ENCODE measurements at regions not wholly inside any gene's neighbourhood (a gene's known extent, or its start where the extent isn't known, plus 50 kb on each side); places are given as distances from the start of the nearest gene placed in this dataset.

DNA sequence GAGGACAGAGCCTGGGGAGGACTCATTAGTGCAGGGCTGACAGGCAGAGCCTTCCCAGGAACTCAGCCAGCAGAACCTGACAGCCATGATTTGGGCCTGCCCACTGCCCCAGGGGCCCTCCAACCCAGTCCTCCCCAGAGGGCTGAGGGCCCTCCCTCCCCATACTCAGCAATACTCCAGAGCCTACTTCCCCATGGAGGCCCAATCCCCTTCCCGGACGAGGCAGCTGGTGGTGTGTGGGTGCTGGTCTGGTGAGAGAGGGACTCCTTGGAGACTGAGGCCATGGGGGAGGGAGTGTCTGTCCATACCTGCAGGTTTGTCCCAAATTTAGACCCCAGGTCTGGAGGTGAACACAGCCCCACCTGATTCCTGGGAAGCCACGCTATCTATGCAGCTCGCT, 120.9 kb upstream of the MLN start:
- CTCF ChIA-PET: no interaction called here
- intact Hi-C loops (cut with micrococcal nuclease): no loop called here
- H3K4me1 Mint-ChIP-seq (ENCODE audit: low read depth): peaks cover 6% of the 10 kb centered on the region
- no peaks in the 10 kb centered on the region for H3K9me3 Mint-ChIP-seq
- DNase-seq (no peak), ATAC-seq (no peak)
- H3K36me3 Mint-ChIP-seq (ENCODE audit: low read depth): no peaks in the 10 kb centered on the region
- TF ChIP-seq, protein P1, sequence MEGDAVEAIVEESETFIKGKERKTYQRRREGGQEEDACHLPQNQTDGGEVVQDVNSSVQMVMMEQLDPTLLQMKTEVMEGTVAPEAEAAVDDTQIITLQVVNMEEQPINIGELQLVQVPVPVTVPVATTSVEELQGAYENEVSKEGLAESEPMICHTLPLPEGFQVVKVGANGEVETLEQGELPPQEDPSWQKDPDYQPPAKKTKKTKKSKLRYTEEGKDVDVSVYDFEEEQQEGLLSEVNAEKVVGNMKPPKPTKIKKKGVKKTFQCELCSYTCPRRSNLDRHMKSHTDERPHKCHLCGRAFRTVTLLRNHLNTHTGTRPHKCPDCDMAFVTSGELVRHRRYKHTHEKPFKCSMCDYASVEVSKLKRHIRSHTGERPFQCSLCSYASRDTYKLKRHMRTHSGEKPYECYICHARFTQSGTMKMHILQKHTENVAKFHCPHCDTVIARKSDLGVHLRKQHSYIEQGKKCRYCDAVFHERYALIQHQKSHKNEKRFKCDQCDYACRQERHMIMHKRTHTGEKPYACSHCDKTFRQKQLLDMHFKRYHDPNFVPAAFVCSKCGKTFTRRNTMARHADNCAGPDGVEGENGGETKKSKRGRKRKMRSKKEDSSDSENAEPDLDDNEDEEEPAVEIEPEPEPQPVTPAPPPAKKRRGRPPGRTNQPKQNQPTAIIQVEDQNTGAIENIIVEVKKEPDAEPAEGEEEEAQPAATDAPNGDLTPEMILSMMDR (IDR thresholded peaks at IDR 0.05): no peak
- no peak overlapping the region for H3K4me3 Mint-ChIP-seq
- H3K27ac Mint-ChIP-seq: no peak overlapping the region
- no peaks in the 10 kb centered on the region for H3K27me3 Mint-ChIP-seq
- POLR2A ChIA-PET: interaction anchor here (0.7 kb wide), 1 partner anchor 35 kb away, joined by 3 read pairs; no protein-coding TSS in a partner anchor

GRCh38 chr6:33923857-33924514, 120.2 kb upstream of the MLN start:
- TF ChIP-seq, protein P1 (IDR thresholded peaks at IDR 0.05): no peak
- CTCF ChIA-PET: no interaction called here
- Mint-ChIP-seq H3K27ac (no peak overlapping the region), H3K27me3 (no peaks in the 10 kb centered on the region), H3K9me3 (no peaks in the 10 kb centered on the region), H3K4me1 (ENCODE audit: low read depth) (peaks cover 6% of the 10 kb centered on the region), H3K36me3 (ENCODE audit: low read depth) (no peaks in the 10 kb centered on the region), H3K4me3 (no peak overlapping the region)
- POLR2A ChIA-PET: no interaction called here
- DNase-seq (peak; percentile 32), ATAC-seq (no peak)
- intact Hi-C loops (cut with micrococcal nuclease): no loop called here

DNA sequence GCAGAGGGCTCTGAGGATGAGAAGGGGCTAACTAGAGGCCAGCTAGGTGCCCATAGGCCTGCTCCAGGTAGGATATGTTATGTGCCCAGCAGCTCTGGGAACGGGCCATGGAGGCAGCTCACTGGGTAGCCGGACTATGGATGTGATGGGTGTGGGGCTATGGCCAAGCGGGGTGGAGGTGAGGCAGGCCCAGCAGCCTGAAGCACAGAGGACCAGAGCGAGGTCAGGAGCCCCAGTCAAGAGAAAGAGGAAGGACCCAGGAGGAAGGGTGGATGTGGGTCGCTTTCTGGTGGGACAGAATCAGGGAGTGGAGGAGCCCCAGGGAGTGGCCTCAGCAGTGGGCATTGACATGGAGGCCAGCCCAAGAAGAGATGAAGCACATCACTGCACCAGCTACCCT, 117.9 kb upstream of the MLN start:
- intact Hi-C loops (cut with micrococcal nuclease): no loop called here
- no peak overlapping the region for H3K27ac Mint-ChIP-seq
- H3K9me3 Mint-ChIP-seq: no peaks in the 10 kb centered on the region
- H3K4me3 Mint-ChIP-seq: no peak overlapping the region
- TF ChIP-seq, protein P1 (IDR thresholded peaks at IDR 0.05): no peak
- no peak for ATAC-seq
- CTCF ChIA-PET: no interaction called here
- H3K27me3 Mint-ChIP-seq: no peaks in the 10 kb centered on the region
- no peaks in the 10 kb centered on the region for H3K36me3 Mint-ChIP-seq (ENCODE audit: low read depth)
- no peak for DNase-seq
- POLR2A ChIA-PET: interaction anchor here (0.6 to 1.3 kb wide), 2 partner anchors 11 to 1117 kb away, joined by 3 to 4 read pairs; no protein-coding TSS in a partner anchor
- H3K4me1 Mint-ChIP-seq (ENCODE audit: low read depth): peaks cover 6% of the 10 kb centered on the region

- Mint-ChIP-seq H3K27ac (no peak overlapping the region), H3K4me3 (no peak overlapping the region), H3K27me3 (no peaks in the 10 kb centered on the region), H3K4me1 (ENCODE audit: low read depth) (peaks cover 26% of the 10 kb centered on the region), H3K36me3 (ENCODE audit: low read depth) (no peaks in the 10 kb centered on the region), H3K9me3 (no peaks in the 10 kb centered on the region)
- DNase-seq: no peak
- intact Hi-C loops (cut with micrococcal nuclease): no loop called here
- TF ChIP-seq, protein P1 (IDR thresholded peaks at IDR 0.05): no peak
- POLR2A ChIA-PET: interaction anchor here (0.6 kb wide), 1 partner anchor 265 kb away, joined by 3 read pairs; no protein-coding TSS in a partner anchor
- CTCF ChIA-PET: no interaction called here
- no peak for ATAC-seq
Observed at GRCh38 chr6:33918175-33918695, 114.4 kb upstream of the MLN start.

DNA sequence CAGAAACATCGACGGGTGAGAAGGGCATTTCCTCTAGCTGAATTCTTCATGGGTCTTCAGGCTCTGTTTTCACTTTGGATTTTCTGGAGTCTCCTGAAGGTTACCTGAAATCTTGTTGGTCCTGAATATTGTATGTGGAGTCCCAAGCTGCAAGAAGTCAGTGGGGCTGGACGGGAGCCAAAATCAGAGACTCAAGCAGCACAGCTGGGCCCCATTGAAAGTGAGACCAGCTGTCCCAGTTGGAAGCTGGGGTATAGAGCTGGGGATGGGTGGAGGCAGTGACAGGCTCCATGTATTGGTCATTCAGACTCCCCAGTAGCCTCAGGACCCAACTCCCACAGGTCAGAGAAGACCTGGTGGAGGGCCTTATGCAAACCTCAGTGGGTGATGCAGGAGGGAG, 111.3 kb upstream of the MLN start:
- CTCF ChIA-PET: interaction anchor here (1.2 to 3.1 kb wide), 3 partner anchors 11 to 144 kb away, joined by 4 to 10 read pairs (median 5); no protein-coding TSS in a partner anchor
- no peak overlapping the region for H3K27ac Mint-ChIP-seq
- H3K9me3 Mint-ChIP-seq: no peaks in the 10 kb centered on the region
- ATAC-seq (peak; percentile 21), DNase-seq (no peak)
- peaks cover 34% of the 10 kb centered on the region for H3K4me1 Mint-ChIP-seq (ENCODE audit: low read depth)
- no peaks in the 10 kb centered on the region for H3K36me3 Mint-ChIP-seq (ENCODE audit: low read depth)
- TF ChIP-seq, protein P1 (IDR thresholded peaks at IDR 0.05): no peak
- intact Hi-C loops (cut with micrococcal nuclease): no loop called here
- POLR2A ChIA-PET: no interaction called here
- no peaks in the 10 kb centered on the region for H3K27me3 Mint-ChIP-seq
- no peak overlapping the region for H3K4me3 Mint-ChIP-seq
